Spleen (tissue), 11 donors: ENCODE measurements at regions not wholly inside any gene's neighbourhood (a gene's known extent, or its start where the extent isn't known, plus 50 kb on each side); places are given as distances from the start of the nearest gene placed in this dataset.
"Not testable (repeated sequence)": the region's sequence is repeated elsewhere in the genome, so short reads cannot be mapped to it uniquely, and the experiment has no call there.

Experiments used
- DNase-seq: peaks from one replicate; pipeline ENCODE4 v3.0.0-alpha.2; 2020
- H3K27ac ChIP-seq, 8 donors: fragments of 200-600 bp; sonication (generic) in 7 of 8; 1 replicate in 4 of 8; 2 replicates in 4 of 8; pipeline versions ENCODE4 v1.5.0 to v1.8.0; 2016 to 2021; ENCODE audit warnings: inconsistent platforms in 4 of 8, mild to moderate bottlenecking in 4 of 8, moderate library complexity in 1 of 8
- H3K27me3 ChIP-seq, 7 donors: fragments of 200-600 bp; sonication (generic) in 6 of 7; replicated peaks in 1 of 7; 1 replicate in 4 of 7; 2 replicates in 3 of 7; pipeline versions ENCODE4 v1.5.0 to v1.8.0; 2016 to 2021; ENCODE audit warnings: inconsistent platforms in 3 of 7, mild to moderate bottlenecking in 1 of 7
- H3K36me3 ChIP-seq, 6 donors: fragments of 200-600 bp; sonication (generic) in 5 of 6; 1 replicate in 4 of 6; 2 replicates in 2 of 6; pipeline versions ENCODE4 v1.5.0 to v1.8.0; 2016 to 2021; ENCODE audit warnings: inconsistent platforms in 2 of 6
- H3K4me1 ChIP-seq, 6 donors: fragments of 200-600 bp; sonication (generic) in 5 of 6; 1 replicate in 3 of 6; 2 replicates in 3 of 6; pipeline versions ENCODE4 v1.5.0 to v1.8.0; 2016 to 2021; ENCODE audit warnings: inconsistent platforms in 3 of 6
- H3K4me3 ChIP-seq, 8 donors: fragments of 200-600 bp; sonication (generic) in 7 of 8; 1 replicate in 4 of 8; 2 replicates in 4 of 8; pipeline versions ENCODE4 v1.5.0 to v1.8.0; 2016 to 2021; ENCODE audit warnings: inconsistent platforms in 4 of 8, mild to moderate bottlenecking in 4 of 8, moderate library complexity in 2 of 8
- H3K9me3 ChIP-seq, 8 donors: fragments of 200-600 bp; sonication (generic) in 7 of 8; 1 replicate in 4 of 8; 2 replicates in 4 of 8; pipeline versions ENCODE4 v1.5.0 to v1.8.0; 2016 to 2021; ENCODE audit warnings: inconsistent platforms in 4 of 8
- POLR2A ChIP-seq, 3 donors: fragments of 450-650 bp; IDR thresholded peaks; one replicate each; pipeline ENCODE4 v1.5.1; 2017; ENCODE audit warnings: antibody characterized with exemption in 3 of 3, mild to moderate bottlenecking in 1 of 3
- POLR2AphosphoS5 ChIP-seq, 3 donors: sonication (generic); formaldehyde crosslinking; IDR thresholded peaks; one replicate each; pipeline ENCODE4 v1.5.1; 2017; ENCODE audit warnings: antibody characterized with exemption in 3 of 3
- WGBS, 5 donors: extraction: QIAGEN DNeasy Blood & Tissue Kit in 3 of 5; methylation state at CpG; one replicate each; pipeline versions ENCODE4 v1.1.5 to v1.1.7; 2013 to 2018; 5-methylcytosine and 5-hydroxymethylcytosine counted together
- intact Hi-C: fragments of 100-400 bp; cut with DNase I; formaldehyde crosslinking; loops from one replicate; pipeline ENCODE4 v1.15.0; 2023; ENCODE audit warnings: low total_unique reads
- small RNA-seq, 4 donors: library from RNA; depleted of rRNA; stranded (forward); fragments of <200 nt; gene quantifications; one replicate each; pipeline ENCODE3, GENCODE V24; 2016
- TF ChIP-seq, protein P1 (sequence below), 11 experiments: fragments of 200-600 bp in 7 of 11; fragments of 450-650 bp in 4 of 11; sonication (generic) in 4 of 11; IDR thresholded peaks in 8 of 11; conservative IDR thresholded peaks in 3 of 11; 1 replicate in 7 of 11; 2 replicates in 4 of 11; pipeline versions ENCODE4 v1.4.0 to v1.8.0; 2016 to 2021; ENCODE audit warnings: antibody characterized with exemption in 11 of 11, inconsistent platforms in 4 of 11, mild to moderate bottlenecking in 1 of 11
- donor health status: healthy with polysubstance abuse.
- donor health status: DM: no; HTN: no; CAD: no; lungs with moderate emphysema.
- donor health status: DM: no; HTN: no; CAD: no.
- donor health status: Bipolar disorder and iron deficiency.
- donor health status: healthy.
- donor health status: DM: no; HTN: no; CAD: no.
- donor health status: DM: yes; HTN: yes; CAD: no.

DNA sequence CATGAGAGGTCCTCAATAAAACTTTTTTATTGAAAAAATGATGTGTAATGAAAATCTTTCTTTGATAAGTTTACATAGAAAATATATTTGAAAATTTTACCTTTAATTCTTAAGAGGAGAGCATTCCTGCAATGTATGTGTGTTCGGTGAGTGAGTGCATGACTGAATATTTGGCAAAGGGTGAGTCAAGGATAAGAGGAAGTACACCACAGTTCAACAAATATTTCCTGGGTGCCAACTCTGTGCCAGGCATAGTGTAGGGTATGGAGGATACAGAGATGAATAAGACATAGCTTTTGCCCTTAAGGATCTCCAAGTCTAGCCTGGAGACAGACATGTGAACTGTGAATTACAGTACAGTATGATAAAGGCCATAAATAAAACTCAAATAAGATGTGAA lies 84.7 kb upstream of the GPR101 start:
- Histone ChIP-seq H3K4me3 (no peak overlapping the region), H3K27me3 (peaks cover 0 to 11% (median 0%) of the 10 kb centered on the region in 7 donors), H3K4me1 (no peaks in the 10 kb centered on the region), H3K9me3 (peaks cover 0 to 14% (median 0%) of the 10 kb centered on the region in 8 donors), H3K27ac (no peak overlapping the region), H3K36me3 (no peaks in the 10 kb centered on the region)
- TF ChIP-seq, protein P1, sequence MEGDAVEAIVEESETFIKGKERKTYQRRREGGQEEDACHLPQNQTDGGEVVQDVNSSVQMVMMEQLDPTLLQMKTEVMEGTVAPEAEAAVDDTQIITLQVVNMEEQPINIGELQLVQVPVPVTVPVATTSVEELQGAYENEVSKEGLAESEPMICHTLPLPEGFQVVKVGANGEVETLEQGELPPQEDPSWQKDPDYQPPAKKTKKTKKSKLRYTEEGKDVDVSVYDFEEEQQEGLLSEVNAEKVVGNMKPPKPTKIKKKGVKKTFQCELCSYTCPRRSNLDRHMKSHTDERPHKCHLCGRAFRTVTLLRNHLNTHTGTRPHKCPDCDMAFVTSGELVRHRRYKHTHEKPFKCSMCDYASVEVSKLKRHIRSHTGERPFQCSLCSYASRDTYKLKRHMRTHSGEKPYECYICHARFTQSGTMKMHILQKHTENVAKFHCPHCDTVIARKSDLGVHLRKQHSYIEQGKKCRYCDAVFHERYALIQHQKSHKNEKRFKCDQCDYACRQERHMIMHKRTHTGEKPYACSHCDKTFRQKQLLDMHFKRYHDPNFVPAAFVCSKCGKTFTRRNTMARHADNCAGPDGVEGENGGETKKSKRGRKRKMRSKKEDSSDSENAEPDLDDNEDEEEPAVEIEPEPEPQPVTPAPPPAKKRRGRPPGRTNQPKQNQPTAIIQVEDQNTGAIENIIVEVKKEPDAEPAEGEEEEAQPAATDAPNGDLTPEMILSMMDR (IDR thresholded peaks at IDR 0.05 in 8 of 11, conservative IDR thresholded peaks at IDR 0.05 in 3 of 11), result no peak
- intact Hi-C loops, result no loop called here
- 70 to 89% (median 86%) methylated on average over 1 of the region's 1 CpG for WGBS, 5 donors
- DNase-seq, result no peak

DNA sequence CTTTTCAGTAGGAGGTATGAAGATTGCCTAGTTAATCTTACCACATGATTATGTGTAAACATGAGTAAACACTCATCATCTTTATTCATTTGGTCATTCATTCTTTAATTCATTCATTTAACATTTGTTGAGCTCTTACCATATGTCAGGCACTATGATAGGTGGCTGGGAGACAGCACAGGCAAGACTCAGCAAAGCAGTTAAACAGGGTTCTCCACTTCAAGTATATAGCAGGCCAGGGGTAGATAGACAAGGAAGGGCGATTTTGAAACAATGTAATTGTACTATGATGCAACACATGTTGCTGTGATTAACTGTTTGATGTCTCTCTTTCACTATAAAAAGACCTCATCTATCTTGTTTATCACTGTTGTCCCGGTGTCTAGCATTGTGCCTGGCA lies 84.3 kb upstream of the GPR101 start:
- Histone ChIP-seq H3K9me3 (peaks cover 0 to 14% (median 0%) of the 10 kb centered on the region in 8 donors), H3K36me3 (no peaks in the 10 kb centered on the region), H3K4me3 (no peak overlapping the region), H3K27ac (no peak overlapping the region), H3K4me1 (no peaks in the 10 kb centered on the region), H3K27me3 (peaks cover 0 to 11% (median 0%) of the 10 kb centered on the region in 7 donors)
- intact Hi-C loops, result no loop called here
- no peak for DNase-seq
- TF ChIP-seq POLR2AphosphoS5 (IDR thresholded peaks at IDR 0.05) (no peak), POLR2A (IDR thresholded peaks at IDR 0.05) (no peak)
- TF ChIP-seq, protein P1 (IDR thresholded peaks at IDR 0.05 in 8 of 11, conservative IDR thresholded peaks at IDR 0.05 in 3 of 11), result no peak
- 36 to 59% (median 49%) methylated on average over 2 of the region's 2 CpGs for WGBS, 5 donors

- H3K27ac ChIP-seq, DNase-seq, H3K36me3 ChIP-seq, intact Hi-C loops, H3K4me3 ChIP-seq, H3K4me1 ChIP-seq, H3K27me3 ChIP-seq: not testable (repeated sequence)
- 93 to 100% (median 98%) methylated on average over 3 of the region's 3 CpGs for WGBS, 5 donors
- H3K9me3 ChIP-seq, result peaks cover 0 to 11% (median 0%) of the 10 kb centered on the region in 8 donors
These were observed 74.1 kb upstream of the GPR101 start for GRCh38 chrX:137107877-137108276.

DNA sequence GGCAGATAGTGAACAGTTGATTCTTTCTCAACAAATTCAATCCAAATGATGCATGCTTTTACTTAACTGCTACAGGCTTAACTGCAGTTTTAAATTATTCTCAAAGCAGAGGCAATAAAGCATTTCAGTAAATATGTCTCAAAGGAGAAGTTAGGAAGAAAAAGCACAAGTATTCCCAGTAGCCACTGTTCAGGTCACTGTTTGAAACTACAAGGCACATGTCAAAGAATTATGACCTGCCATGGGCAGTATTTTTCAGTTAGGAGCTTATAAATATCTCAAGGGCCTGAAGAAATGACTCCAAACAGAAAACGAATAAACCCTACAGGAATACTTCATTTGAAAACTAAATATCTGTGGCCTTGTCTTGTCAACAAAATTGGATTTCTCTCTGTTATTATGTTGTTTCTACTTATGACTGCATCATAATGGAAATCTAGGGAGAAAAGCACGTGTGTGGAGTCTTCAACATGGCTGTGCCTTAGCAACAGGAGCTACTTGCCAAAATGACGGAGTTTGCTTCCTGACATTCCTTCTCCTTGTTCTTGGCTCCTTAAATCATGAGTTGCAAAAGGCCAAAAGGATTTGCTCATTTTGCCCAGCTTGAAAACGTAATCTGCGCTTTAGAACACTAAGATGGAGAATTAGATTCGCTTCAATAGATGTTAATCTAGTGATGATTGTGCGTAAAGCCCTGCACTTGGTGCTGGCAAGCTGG lies 67.6 kb upstream of the GPR101 start:
- no peaks in the 10 kb centered on the region for H3K36me3 ChIP-seq
- WGBS, 5 donors, result 51 to 85% (median 77%) methylated on average over 7 of the region's 7 CpGs
- H3K4me1 ChIP-seq, result no peaks in the 10 kb centered on the region
- TF ChIP-seq POLR2AphosphoS5 (IDR thresholded peaks at IDR 0.05), result no peak
- H3K27ac ChIP-seq, result no peak overlapping the region
- H3K9me3 ChIP-seq, result no peaks in the 10 kb centered on the region
- intact Hi-C loops, result no loop called here
- H3K4me3 ChIP-seq, result no peak overlapping the region
- H3K27me3 ChIP-seq, result peaks cover 0 to 6% (median 0%) of the 10 kb centered on the region in 7 donors
- no peak for DNase-seq

Small RNAs in the stretch of these regions (small RNA-seq; reads per million reads assigned to genes)
- gene AL355309.1, result 0 reads per million in 4 donors
